ENCODE measurements at regions not wholly inside any gene's neighbourhood (a gene's known extent, or its start where the extent isn't known, plus 50 kb on each side); places are given as distances from the start of the nearest gene placed in this dataset.
"Not testable (repeated sequence)": the region's sequence is repeated elsewhere in the genome, so short reads cannot be mapped to it uniquely, and the experiment has no call there.

GRCh38 chr15:32227410-32228114 lies 175.5 kb downstream of the GOLGA8K start:
- TF ChIP-seq CTCF (IDR thresholded peaks at IDR 0.05; ENCODE audit: low read length); EZH2 (optimal IDR thresholded peaks at IDR 0.05; ENCODE audit: low read depth, low read length): not testable (repeated sequence)
